ENCODE measurements at regions not wholly inside any gene's neighbourhood (a gene's known extent, or its start where the extent isn't known, plus 50 kb on each side); places are given as distances from the start of the nearest gene placed in this dataset.
"Not testable (repeated sequence)": the region's sequence is repeated elsewhere in the genome, so short reads cannot be mapped to it uniquely, and the experiment has no call there.

- DNase-seq (ENCODE audit: low spot score): no peak
These were observed 97.6 kb upstream of the SCAF11 start for GRCh38 chr12:46087916-46088439.

GRCh38 chr12:46084666-46085631, 94.6 kb upstream of the SCAF11 start:
- DNase-seq (ENCODE audit: low spot score): no peak

GRCh38 chr12:46082490-46083200, 92.3 kb upstream of the SCAF11 start:
- DNase-seq (ENCODE audit: low spot score): no peak

- no peak for DNase-seq (ENCODE audit: low spot score)
These were observed 82.9 kb upstream of the SCAF11 start for GRCh38 chr12:46073321-46073720.

- DNase-seq (ENCODE audit: low spot score): peak; percentile 27
These were observed 81.6 kb upstream of the SCAF11 start for GRCh38 chr12:46071769-46072624.

GRCh38 chr12:46071335-46071734, 81.0 kb upstream of the SCAF11 start:
- no peak for DNase-seq (ENCODE audit: low spot score)

- no peak for DNase-seq (ENCODE audit: low spot score)
These were observed 76.7 kb upstream of the SCAF11 start for GRCh38 chr12:46067094-46067493.

GRCh38 chr12:46065412-46066166, 75.2 kb upstream of the SCAF11 start:
- DNase-seq (ENCODE audit: low spot score): no peak

GRCh38 chr12:46064548-46064947, 74.2 kb upstream of the SCAF11 start:
- DNase-seq (ENCODE audit: low spot score): no peak

GRCh38 chr12:46058697-46059096, 68.3 kb upstream of the SCAF11 start:
- not testable (repeated sequence) for DNase-seq (ENCODE audit: low spot score)

- no peak for DNase-seq (ENCODE audit: low spot score)
These were observed 60.4 kb upstream of the SCAF11 start for GRCh38 chr12:46050805-46051204.

GRCh38 chr12:46049665-46050064, 59.3 kb upstream of the SCAF11 start:
- no peak for DNase-seq (ENCODE audit: low spot score)

GRCh38 chr12:46046436-46046835, 56.1 kb upstream of the SCAF11 start:
- no peak for DNase-seq (ENCODE audit: low spot score)

- no peak for DNase-seq (ENCODE audit: low spot score)
These were observed 53.7 kb upstream of the SCAF11 start for GRCh38 chr12:46043972-46044520.
